ENCODE measurements at regions not wholly inside any gene's neighbourhood (a gene's known extent, or its start where the extent isn't known, plus 50 kb on each side); places are given as distances from the start of the nearest gene placed in this dataset.

- ChIA-PET CTCF (no interaction called here), POLR2A (no interaction called here)
- DNase-seq (ENCODE audit: low read depth, low spot score) = no peak
- H3K4me3 ChIP-seq (ENCODE audit: low read depth, low read length) = no peak overlapping the region
- TF ChIP-seq CTCF (IDR thresholded peaks at IDR 0.05; ENCODE audit: insufficient read depth, low read length, missing control alignments) = no peak
Measured at GRCh38 chr4:156329779-156330178, 376.1 kb upstream of the CTSO start.

DNA sequence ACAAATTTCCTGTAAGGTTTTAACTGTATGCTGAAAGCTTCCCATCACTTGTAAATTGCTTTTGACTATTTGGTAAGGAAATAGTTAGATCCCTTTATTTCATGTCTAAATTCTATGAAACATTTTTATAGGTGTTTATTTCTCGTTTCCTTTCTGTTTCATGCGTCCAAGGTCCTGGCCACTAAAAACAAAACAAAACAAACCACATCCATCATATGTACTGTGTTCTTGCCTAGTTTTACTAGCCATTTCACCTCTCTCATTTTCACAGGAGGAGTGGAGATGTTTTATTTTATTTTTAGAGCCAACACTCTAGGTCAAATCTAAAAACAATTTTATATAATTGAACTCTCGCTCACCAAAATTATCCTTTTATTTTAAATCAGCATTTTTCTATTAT is 375.2 kb upstream of the CTSO start:
- DNase-seq (ENCODE audit: low read depth, low spot score) = no peak
- CTCF ChIA-PET = no interaction called here
- POLR2A ChIA-PET = no interaction called here
- TF ChIP-seq CTCF (IDR thresholded peaks at IDR 0.05; ENCODE audit: insufficient read depth, low read length, missing control alignments) = no peak
- H3K4me3 ChIP-seq (ENCODE audit: low read depth, low read length) = no peak overlapping the region

DNA sequence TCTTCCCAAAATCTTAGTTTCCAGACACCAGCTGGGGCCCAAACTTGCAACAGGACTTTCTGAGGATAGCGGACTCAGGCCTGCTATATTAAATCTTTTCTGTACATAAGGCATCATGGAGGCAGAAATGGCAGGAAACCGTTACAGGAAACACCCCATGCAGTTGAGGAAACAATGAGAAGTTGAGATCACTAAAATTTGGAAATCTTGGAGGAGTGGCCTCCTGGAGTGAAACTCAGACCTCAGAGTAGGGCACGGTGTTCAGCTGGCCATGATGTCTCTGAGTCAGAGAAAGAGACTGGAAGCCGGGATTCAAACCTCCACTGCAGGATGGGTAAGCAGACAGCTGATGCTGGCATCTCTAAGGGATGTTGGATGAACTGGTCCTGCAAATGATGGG is 372.6 kb upstream of the CTSO start:
- DNase-seq (ENCODE audit: low read depth, low spot score) = no peak
- H3K4me3 ChIP-seq (ENCODE audit: low read depth, low read length) = no peak overlapping the region
- ChIA-PET CTCF (interaction anchor here (1.3 kb wide), 1 partner anchor 14 kb away, joined by 3 read pairs; no protein-coding TSS in a partner anchor), POLR2A (interaction anchor here (0.6 kb wide), 1 partner anchor 33 kb away, joined by 3 read pairs; no protein-coding TSS in a partner anchor)
- TF ChIP-seq CTCF (IDR thresholded peaks at IDR 0.05; ENCODE audit: insufficient read depth, low read length, missing control alignments) = no peak

GRCh38 chr4:156322592-156322991 is 368.9 kb upstream of the CTSO start:
- DNase-seq (ENCODE audit: low read depth, low spot score) = peak; percentile 47
- CTCF ChIA-PET = interaction anchor here (1.2 to 1.3 kb wide), 2 partner anchors 12 to 55 kb away, joined by 3 read pairs; no protein-coding TSS in a partner anchor
- no peak overlapping the region for H3K4me3 ChIP-seq (ENCODE audit: low read depth, low read length)
- TF ChIP-seq CTCF (IDR thresholded peaks at IDR 0.05; ENCODE audit: insufficient read depth, low read length, missing control alignments) = no peak
- POLR2A ChIA-PET = no interaction called here

DNA sequence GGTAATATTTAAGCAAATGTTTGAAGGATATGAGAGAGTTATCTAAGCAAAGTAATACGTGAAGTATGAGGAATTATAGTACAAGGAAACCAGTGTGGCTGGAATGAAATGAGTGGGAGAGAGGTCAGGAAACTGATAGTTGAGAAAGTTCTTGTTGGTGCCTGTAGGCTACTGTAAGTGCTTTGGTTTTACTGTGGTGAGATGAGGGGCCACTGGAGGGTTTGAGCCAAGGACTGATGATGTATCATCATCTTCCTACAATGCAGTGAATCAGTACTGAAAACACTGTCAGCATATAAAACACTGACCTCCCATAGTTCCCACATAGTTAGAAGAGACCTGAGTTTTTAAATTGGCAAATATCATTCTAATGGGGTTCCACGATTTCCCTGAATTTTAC is 367.5 kb upstream of the CTSO start:
- CTCF ChIA-PET = interaction anchor here (0.7 to 1.2 kb wide), 3 partner anchors 9 to 1614 kb away, joined by 3 read pairs; no protein-coding TSS in a partner anchor

GRCh38 chr4:156313497-156313896 is 359.8 kb upstream of the CTSO start:
- no peak for DNase-seq (ENCODE audit: low read depth, low spot score)
- TF ChIP-seq CTCF (IDR thresholded peaks at IDR 0.05; ENCODE audit: insufficient read depth, low read length, missing control alignments) = no peak
- H3K4me3 ChIP-seq (ENCODE audit: low read depth, low read length) = no peak overlapping the region
- ChIA-PET CTCF (no interaction called here), POLR2A (no interaction called here)

More for the DNA sequence above, 367.5 kb upstream of the CTSO start:
- no peak overlapping the region for H3K4me3 ChIP-seq (ENCODE audit: low read depth, low read length)
- POLR2A ChIA-PET = no interaction called here
- TF ChIP-seq CTCF (IDR thresholded peaks at IDR 0.05; ENCODE audit: insufficient read depth, low read length, missing control alignments) = no peak
- peak; percentile 85 for DNase-seq (ENCODE audit: low read depth, low spot score)

Data from AG04449 (cell line).